ENCODE measurements at regions not wholly inside any gene's neighbourhood (a gene's known extent, or its start where the extent isn't known, plus 50 kb on each side); places are given as distances from the start of the nearest gene placed in this dataset.

DNA sequence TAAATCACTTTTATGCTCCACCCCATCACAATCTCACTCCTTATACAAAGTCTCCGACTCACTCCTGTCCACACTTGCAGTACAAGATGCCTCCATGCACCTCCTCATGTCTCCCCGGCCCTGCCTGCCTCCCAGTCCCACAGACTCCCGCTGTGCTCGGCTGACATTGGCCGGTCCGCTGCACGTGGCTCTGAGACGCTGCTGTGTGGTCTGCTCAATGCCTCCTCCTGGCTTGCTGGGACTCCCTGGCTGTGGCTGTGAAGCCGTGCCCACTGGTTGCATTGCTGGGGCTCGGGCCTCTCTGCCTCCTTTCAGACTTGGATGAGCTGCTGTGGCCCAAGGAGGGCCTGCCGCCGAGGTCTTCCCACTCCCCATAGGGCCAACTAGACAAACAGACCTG, 224.0 kb upstream of the B3GAT1 start:
- Histone ChIP-seq H3K27me3 (ENCODE audit: insufficient read depth, low read length) (no peaks in the 10 kb centered on the region), H3K4me2 (ENCODE audit: low read length) (no peak overlapping the region), H3K27ac (ENCODE audit: low read depth, low read length) (no peak overlapping the region), H3K9me3 (ENCODE audit: control insufficient read depth in 1 of 2, insufficient read depth in 1 of 2, low read depth in 1 of 2, low read length in 2 of 2) (no peaks in the 10 kb centered on the region), H3K36me3 (ENCODE audit: control insufficient read depth in 1 of 2, insufficient read depth in 2 of 2, low read length in 2 of 2) (no peaks in the 10 kb centered on the region), H3K4me3 (replicated peaks in 1 of 2; ENCODE audit: low read depth in 1 of 2, low read length in 2 of 2) (no peak overlapping the region), H3K9me2 (ENCODE audit: insufficient read depth) (no peaks in the 10 kb centered on the region), H4K20me1 (ENCODE audit: insufficient read depth) (no peaks in the 10 kb centered on the region), H3K4me1 (ENCODE audit: control insufficient read depth in 1 of 2, insufficient read depth in 2 of 2, low read length in 2 of 2) (peaks cover 11 to 18% of the 10 kb centered on the region in 2 experiments), H2AFZ (ENCODE audit: low read depth, low read length, poor library complexity, severe bottlenecking) (no peak overlapping the region), H3K79me2 (ENCODE audit: insufficient read depth, low read length) (no peaks in the 10 kb centered on the region), H3K9ac (ENCODE audit: low read length) (no peak overlapping the region)
- no peak for DNase-seq (ENCODE audit: low read depth, low spot score)
- intact Hi-C loops (cut with micrococcal nuclease) = loop anchor here (5.0 kb wide), 1 partner anchor 274 kb away; no protein-coding TSS in a partner anchor
- BruUV-seq (replicated peaks) = no TSS peak
- POLR2A ChIA-PET = no interaction called here
- TF ChIP-seq, protein P1, sequence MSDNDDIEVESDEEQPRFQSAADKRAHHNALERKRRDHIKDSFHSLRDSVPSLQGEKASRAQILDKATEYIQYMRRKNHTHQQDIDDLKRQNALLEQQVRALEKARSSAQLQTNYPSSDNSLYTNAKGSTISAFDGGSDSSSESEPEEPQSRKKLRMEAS (IDR thresholded peaks at IDR 0.05) = no peak
- no peak for TF ChIP-seq ZNF274 (IDR thresholded peaks at IDR 0.05; ENCODE audit: low read depth, low read length)
- TF ChIP-seq POLR2AphosphoS5 (IDR thresholded peaks at IDR 0.05; ENCODE audit: low read depth, low read length) = no peak
- TF ChIP-seq SP1 (IDR thresholded peaks at IDR 0.05; ENCODE audit: low read depth) = no peak
- TF ChIP-seq YY1 (IDR thresholded peaks at IDR 0.05; ENCODE audit: extremely low read depth, insufficient replicate concordance, low read depth, low read length) = no peak
- TF ChIP-seq, protein P2, sequence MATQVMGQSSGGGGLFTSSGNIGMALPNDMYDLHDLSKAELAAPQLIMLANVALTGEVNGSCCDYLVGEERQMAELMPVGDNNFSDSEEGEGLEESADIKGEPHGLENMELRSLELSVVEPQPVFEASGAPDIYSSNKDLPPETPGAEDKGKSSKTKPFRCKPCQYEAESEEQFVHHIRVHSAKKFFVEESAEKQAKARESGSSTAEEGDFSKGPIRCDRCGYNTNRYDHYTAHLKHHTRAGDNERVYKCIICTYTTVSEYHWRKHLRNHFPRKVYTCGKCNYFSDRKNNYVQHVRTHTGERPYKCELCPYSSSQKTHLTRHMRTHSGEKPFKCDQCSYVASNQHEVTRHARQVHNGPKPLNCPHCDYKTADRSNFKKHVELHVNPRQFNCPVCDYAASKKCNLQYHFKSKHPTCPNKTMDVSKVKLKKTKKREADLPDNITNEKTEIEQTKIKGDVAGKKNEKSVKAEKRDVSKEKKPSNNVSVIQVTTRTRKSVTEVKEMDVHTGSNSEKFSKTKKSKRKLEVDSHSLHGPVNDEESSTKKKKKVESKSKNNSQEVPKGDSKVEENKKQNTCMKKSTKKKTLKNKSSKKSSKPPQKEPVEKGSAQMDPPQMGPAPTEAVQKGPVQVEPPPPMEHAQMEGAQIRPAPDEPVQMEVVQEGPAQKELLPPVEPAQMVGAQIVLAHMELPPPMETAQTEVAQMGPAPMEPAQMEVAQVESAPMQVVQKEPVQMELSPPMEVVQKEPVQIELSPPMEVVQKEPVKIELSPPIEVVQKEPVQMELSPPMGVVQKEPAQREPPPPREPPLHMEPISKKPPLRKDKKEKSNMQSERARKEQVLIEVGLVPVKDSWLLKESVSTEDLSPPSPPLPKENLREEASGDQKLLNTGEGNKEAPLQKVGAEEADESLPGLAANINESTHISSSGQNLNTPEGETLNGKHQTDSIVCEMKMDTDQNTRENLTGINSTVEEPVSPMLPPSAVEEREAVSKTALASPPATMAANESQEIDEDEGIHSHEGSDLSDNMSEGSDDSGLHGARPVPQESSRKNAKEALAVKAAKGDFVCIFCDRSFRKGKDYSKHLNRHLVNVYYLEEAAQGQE (IDR thresholded peaks at IDR 0.05; ENCODE audit: low read depth) = no peak
- no peak for TF ChIP-seq JUND (IDR thresholded peaks at IDR 0.05)
- TF ChIP-seq SRF (IDR thresholded peaks at IDR 0.05; ENCODE audit: low read depth) = no peak
- no peak for TF ChIP-seq ELF1 (IDR thresholded peaks at IDR 0.05; ENCODE audit: borderline replicate concordance, low read depth)
- TF ChIP-seq EZH2phosphoT487 (IDR thresholded peaks at IDR 0.05; ENCODE audit: borderline replicate concordance) = no peak
- TF ChIP-seq, protein P3, sequence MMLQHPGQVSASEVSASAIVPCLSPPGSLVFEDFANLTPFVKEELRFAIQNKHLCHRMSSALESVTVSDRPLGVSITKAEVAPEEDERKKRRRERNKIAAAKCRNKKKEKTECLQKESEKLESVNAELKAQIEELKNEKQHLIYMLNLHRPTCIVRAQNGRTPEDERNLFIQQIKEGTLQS (IDR thresholded peaks at IDR 0.05) = no peak
- no peak for TF ChIP-seq RAD21 (IDR thresholded peaks at IDR 0.05; ENCODE audit: low read depth)
- TF ChIP-seq, protein P4, sequence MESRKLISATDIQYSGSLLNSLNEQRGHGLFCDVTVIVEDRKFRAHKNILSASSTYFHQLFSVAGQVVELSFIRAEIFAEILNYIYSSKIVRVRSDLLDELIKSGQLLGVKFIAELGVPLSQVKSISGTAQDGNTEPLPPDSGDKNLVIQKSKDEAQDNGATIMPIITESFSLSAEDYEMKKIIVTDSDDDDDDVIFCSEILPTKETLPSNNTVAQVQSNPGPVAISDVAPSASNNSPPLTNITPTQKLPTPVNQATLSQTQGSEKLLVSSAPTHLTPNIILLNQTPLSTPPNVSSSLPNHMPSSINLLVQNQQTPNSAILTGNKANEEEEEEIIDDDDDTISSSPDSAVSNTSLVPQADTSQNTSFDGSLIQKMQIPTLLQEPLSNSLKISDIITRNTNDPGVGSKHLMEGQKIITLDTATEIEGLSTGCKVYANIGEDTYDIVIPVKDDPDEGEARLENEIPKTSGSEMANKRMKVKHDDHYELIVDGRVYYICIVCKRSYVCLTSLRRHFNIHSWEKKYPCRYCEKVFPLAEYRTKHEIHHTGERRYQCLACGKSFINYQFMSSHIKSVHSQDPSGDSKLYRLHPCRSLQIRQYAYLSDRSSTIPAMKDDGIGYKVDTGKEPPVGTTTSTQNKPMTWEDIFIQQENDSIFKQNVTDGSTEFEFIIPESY (IDR thresholded peaks at IDR 0.05; ENCODE audit: extremely low read depth, insufficient replicate concordance, low read length) = no peak
- no peak for TF ChIP-seq TCF7L2 (IDR thresholded peaks at IDR 0.05; ENCODE audit: borderline replicate concordance, extremely low read depth, insufficient read depth, insufficient read length)
- no peak for TF ChIP-seq EZH2 (IDR thresholded peaks at IDR 0.05)
- no peak for TF ChIP-seq SIN3A (IDR thresholded peaks at IDR 0.05; ENCODE audit: low read depth)
- no peak for TF ChIP-seq FOSL1 (IDR thresholded peaks at IDR 0.05; ENCODE audit: low read depth)
- TF ChIP-seq, protein P5, sequence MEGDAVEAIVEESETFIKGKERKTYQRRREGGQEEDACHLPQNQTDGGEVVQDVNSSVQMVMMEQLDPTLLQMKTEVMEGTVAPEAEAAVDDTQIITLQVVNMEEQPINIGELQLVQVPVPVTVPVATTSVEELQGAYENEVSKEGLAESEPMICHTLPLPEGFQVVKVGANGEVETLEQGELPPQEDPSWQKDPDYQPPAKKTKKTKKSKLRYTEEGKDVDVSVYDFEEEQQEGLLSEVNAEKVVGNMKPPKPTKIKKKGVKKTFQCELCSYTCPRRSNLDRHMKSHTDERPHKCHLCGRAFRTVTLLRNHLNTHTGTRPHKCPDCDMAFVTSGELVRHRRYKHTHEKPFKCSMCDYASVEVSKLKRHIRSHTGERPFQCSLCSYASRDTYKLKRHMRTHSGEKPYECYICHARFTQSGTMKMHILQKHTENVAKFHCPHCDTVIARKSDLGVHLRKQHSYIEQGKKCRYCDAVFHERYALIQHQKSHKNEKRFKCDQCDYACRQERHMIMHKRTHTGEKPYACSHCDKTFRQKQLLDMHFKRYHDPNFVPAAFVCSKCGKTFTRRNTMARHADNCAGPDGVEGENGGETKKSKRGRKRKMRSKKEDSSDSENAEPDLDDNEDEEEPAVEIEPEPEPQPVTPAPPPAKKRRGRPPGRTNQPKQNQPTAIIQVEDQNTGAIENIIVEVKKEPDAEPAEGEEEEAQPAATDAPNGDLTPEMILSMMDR (IDR thresholded peaks at IDR 0.05 in 2 of 3, conservative IDR thresholded peaks at IDR 0.05 in 1 of 3; ENCODE audit: borderline replicate concordance in 1 of 3, insufficient read depth in 1 of 3, low read depth in 2 of 3, low read length in 2 of 3) = no peak
- TF ChIP-seq EGR1 (IDR thresholded peaks at IDR 0.05; ENCODE audit: low read depth) = no peak
- TF ChIP-seq CEBPB (IDR thresholded peaks at IDR 0.05; ENCODE audit: low read depth) = no peak
- CTCF ChIA-PET = no interaction called here
- RAD21 ChIA-PET (ENCODE audit: low non-redundant PET in 1 of 2, low total read pairs in 2 of 2, uncharacterized antibody in 2 of 2, unreplicated experiment in 2 of 2) = no interaction called here
- ATAC-seq = no peak

All from HCT116 (cell line).